ENCODE measurements at regions not wholly inside any gene's neighbourhood (a gene's known extent, or its start where the extent isn't known, plus 50 kb on each side); places are given as distances from the start of the nearest gene placed in this dataset.

- H3K27ac ChIP-seq (ENCODE audit: low read length), result no peak overlapping the region
- H3K4me3 ChIP-seq (ENCODE audit: low read depth in 1 of 2, low read length in 2 of 2), result no peak overlapping the region
Measured at GRCh38 chr13:31896427-31896826, 135.1 kb upstream of the FRY start.

DNA sequence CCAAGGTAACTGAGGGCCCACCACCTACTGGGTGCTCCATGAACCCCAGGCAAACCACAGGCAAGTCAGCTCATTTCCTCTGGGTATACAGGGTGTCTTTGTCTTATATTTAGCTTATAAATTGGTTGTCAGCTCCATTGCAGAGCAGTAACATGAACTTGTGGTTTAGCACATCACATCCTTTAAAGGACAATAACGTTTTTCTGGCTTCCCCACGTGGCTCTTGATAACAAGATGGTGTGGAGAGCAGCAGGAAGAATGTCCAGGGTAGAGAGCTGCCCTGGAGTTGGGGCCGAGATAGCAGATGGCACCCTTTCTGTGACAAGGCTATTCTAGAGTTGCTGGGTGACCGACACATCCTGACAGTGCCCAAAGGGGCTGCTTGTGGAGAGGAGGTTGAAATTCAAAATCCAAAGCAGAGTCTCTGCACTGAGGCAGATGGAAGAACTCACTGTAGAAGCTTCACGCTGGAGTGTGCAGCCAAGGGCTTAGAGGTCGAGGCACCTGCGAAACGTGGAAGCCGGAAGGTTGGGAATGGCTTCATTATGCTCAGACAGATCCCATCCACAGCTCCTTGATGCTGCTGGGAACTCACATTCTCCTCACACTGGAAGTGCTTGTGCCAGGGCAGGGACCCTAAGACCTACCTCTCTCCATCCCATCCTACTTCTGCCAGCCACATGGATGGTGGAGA is 133.0 kb upstream of the FRY start:
- H3K9me3 ChIP-seq (ENCODE audit: control insufficient read depth in 1 of 2, low read length in 2 of 2), result no peaks in the 10 kb centered on the region
- no peak overlapping the region for H3K27ac ChIP-seq (ENCODE audit: low read length)
- H3K36me3 ChIP-seq (ENCODE audit: control insufficient read depth in 1 of 2, insufficient read depth in 2 of 2, low read length in 2 of 2), result no peaks in the 10 kb centered on the region
- H3K27me3 ChIP-seq (ENCODE audit: low read depth, low read length), result no peaks in the 10 kb centered on the region
- no peak overlapping the region for H3K4me3 ChIP-seq (ENCODE audit: low read depth in 1 of 2, low read length in 2 of 2)
- H3K4me1 ChIP-seq (ENCODE audit: control insufficient read depth in 1 of 2, insufficient read depth in 2 of 2, low read length in 2 of 2), result no peaks in the 10 kb centered on the region

More at GRCh38 chr13:31896427-31896826, 135.1 kb upstream of the FRY start:
- no peaks in the 10 kb centered on the region for H3K27me3 ChIP-seq (ENCODE audit: low read depth, low read length)
- H3K9me3 ChIP-seq (ENCODE audit: control insufficient read depth in 1 of 2, low read length in 2 of 2), result no peaks in the 10 kb centered on the region
- H3K4me1 ChIP-seq (ENCODE audit: control insufficient read depth in 1 of 2, insufficient read depth in 2 of 2, low read length in 2 of 2), result no peaks in the 10 kb centered on the region
- no peaks in the 10 kb centered on the region for H3K36me3 ChIP-seq (ENCODE audit: control insufficient read depth in 1 of 2, insufficient read depth in 2 of 2, low read length in 2 of 2)

DNA sequence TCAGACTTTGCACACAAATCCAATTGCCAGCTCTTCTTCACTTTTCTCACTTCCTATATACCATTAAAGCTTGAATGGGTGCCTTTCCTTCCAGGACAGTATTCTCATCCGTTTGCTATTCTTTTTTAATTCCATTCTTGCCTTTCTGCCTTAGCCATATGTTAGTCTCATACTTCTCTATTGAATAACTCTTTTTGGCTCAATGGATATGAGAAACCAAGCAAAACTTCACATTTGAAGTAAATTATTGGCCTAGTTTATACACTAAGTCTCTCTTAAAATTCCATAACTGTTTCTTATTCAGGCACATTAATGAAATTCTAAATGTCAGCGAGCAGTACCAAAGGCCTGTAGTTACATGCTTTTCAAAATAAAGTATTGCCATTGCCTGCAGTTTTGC is 129.6 kb upstream of the FRY start:
- no peak overlapping the region for H3K4me3 ChIP-seq (ENCODE audit: low read depth in 1 of 2, low read length in 2 of 2)
- no peaks in the 10 kb centered on the region for H3K36me3 ChIP-seq (ENCODE audit: control insufficient read depth in 1 of 2, insufficient read depth in 2 of 2, low read length in 2 of 2)
- peaks cover 0 to 3% of the 10 kb centered on the region in 2 donors for H3K4me1 ChIP-seq (ENCODE audit: control insufficient read depth in 1 of 2, insufficient read depth in 2 of 2, low read length in 2 of 2)
- H3K27ac ChIP-seq (ENCODE audit: low read length), result no peak overlapping the region
- H3K27me3 ChIP-seq (ENCODE audit: low read depth, low read length), result no peaks in the 10 kb centered on the region
- H3K9me3 ChIP-seq (ENCODE audit: control insufficient read depth in 1 of 2, low read length in 2 of 2), result no peaks in the 10 kb centered on the region

DNA sequence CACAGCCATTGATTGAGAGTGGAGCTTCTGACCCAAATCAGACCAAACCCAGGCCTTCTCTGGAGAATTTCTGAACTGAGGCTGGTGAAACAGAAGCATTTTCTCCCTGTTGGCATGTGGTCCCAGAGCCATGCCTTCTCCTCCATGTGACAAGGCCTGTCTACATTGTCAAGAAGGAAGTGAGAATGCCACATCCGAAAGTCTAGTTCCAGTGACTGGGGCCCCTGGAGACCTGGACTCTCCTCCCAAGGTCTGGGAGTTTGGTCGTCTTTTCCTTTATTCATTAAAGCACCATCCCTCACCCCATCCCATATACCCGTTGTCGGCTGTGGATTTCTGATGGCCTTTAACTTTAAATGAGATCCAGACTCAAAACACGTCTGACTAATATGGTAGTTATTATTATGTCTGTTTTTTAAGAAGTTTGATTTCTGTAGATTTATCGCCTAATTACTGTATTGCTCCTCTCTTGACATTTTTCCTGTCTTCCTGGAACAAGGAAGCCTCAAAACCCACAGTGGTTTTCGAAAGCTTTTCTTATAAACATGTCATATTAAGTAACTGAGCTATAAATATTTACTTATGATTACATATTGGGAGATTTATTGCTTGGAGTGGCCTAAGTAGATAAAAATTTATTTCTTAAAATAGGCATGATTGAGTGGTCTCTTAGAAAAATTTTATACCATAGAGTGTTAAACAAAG is 128.3 kb upstream of the FRY start:
- Histone ChIP-seq H3K27me3 (ENCODE audit: low read depth, low read length) (no peaks in the 10 kb centered on the region), H3K36me3 (ENCODE audit: control insufficient read depth in 1 of 2, insufficient read depth in 2 of 2, low read length in 2 of 2) (no peaks in the 10 kb centered on the region), H3K9me3 (ENCODE audit: control insufficient read depth in 1 of 2, low read length in 2 of 2) (no peaks in the 10 kb centered on the region), H3K27ac (ENCODE audit: low read length) (no peak overlapping the region), H3K4me3 (ENCODE audit: low read depth in 1 of 2, low read length in 2 of 2) (no peak overlapping the region), H3K4me1 (ENCODE audit: control insufficient read depth in 1 of 2, insufficient read depth in 2 of 2, low read length in 2 of 2) (peaks cover 0 to 3% of the 10 kb centered on the region in 2 donors)

DNA sequence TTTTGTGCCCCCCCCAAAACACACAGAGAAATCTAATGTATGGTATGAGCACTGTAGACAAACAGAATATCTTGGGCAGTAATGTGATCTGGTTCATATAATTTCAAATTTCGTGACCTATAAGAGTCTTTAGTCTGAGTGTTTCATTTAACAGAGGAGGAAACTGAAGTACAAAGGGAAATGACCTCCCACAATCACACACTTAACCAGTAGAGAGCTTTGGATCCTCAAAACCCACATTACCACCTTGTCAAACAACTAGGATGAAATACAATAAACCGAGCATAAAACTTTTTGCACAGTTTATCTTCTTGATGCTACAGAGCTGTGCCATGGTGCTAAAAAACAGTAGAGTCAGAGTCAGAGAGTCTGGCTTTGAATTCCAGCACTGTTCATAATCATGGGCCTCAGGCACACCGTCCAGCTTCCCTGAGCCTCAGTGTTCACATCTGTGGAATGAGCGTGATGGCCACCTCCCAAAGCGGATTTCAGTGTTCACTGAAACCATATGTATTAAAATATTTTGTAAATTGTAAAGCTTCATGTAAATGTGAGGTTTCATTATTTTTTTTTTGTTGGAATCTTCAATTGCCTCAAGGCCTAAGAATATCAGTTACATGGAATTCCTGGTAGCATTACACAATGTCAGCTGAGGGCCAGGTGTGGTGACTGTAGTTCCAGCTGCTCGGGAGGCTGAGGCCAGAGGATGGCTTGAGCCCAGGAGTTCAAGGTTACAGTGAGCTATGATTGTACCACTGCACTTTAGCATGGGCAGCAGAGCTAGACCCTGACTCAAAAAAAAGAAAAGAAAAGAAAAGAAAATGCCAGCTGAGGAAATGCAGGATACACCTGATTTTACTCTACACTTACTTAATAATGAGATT is 126.4 kb upstream of the FRY start:
- Histone ChIP-seq H3K4me1 (ENCODE audit: control insufficient read depth in 1 of 2, insufficient read depth in 2 of 2, low read length in 2 of 2) (peaks cover 0 to 15% of the 10 kb centered on the region in 2 donors), H3K4me3 (ENCODE audit: low read depth in 1 of 2, low read length in 2 of 2) (no peak overlapping the region), H3K27me3 (ENCODE audit: low read depth, low read length) (no peaks in the 10 kb centered on the region), H3K9me3 (ENCODE audit: control insufficient read depth in 1 of 2, low read length in 2 of 2) (no peaks in the 10 kb centered on the region), H3K27ac (ENCODE audit: low read length) (no peak overlapping the region), H3K36me3 (ENCODE audit: control insufficient read depth in 1 of 2, insufficient read depth in 2 of 2, low read length in 2 of 2) (no peaks in the 10 kb centered on the region)

DNA sequence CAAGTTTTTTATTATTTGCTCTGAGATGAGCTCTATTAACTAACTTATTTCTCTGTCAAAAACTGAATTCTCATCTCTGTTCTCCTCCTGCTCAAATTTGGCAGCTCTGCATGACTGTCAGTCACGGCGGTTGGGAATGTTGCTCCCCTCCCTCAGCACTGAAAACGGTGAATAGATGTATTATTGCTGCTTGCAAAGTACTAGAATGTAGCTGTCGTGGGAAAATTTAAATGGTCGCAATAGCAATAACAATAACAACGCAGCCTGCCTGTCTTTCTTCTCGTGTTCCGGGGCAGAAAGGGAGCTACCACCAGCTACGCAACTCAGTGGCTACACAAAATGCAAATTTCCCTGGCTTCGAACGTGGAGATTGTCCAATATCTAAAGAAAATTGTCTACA is 125.6 kb upstream of the FRY start:
- Histone ChIP-seq H3K27me3 (ENCODE audit: low read depth, low read length) (no peaks in the 10 kb centered on the region), H3K27ac (ENCODE audit: low read length) (no peak overlapping the region), H3K36me3 (ENCODE audit: control insufficient read depth in 1 of 2, insufficient read depth in 2 of 2, low read length in 2 of 2) (no peaks in the 10 kb centered on the region), H3K9me3 (ENCODE audit: control insufficient read depth in 1 of 2, low read length in 2 of 2) (no peaks in the 10 kb centered on the region), H3K4me1 (ENCODE audit: control insufficient read depth in 1 of 2, insufficient read depth in 2 of 2, low read length in 2 of 2) (peaks cover 0 to 15% of the 10 kb centered on the region in 2 donors), H3K4me3 (ENCODE audit: low read depth in 1 of 2, low read length in 2 of 2) (no peak overlapping the region)

- Histone ChIP-seq H3K27ac (ENCODE audit: low read length) (no peak overlapping the region), H3K27me3 (ENCODE audit: low read depth, low read length) (no peaks in the 10 kb centered on the region), H3K9me3 (ENCODE audit: control insufficient read depth in 1 of 2, low read length in 2 of 2) (no peaks in the 10 kb centered on the region), H3K4me3 (ENCODE audit: low read depth in 1 of 2, low read length in 2 of 2) (no peak overlapping the region), H3K36me3 (ENCODE audit: control insufficient read depth in 1 of 2, insufficient read depth in 2 of 2, low read length in 2 of 2) (no peaks in the 10 kb centered on the region), H3K4me1 (ENCODE audit: control insufficient read depth in 1 of 2, insufficient read depth in 2 of 2, low read length in 2 of 2) (peaks cover 0 to 15% of the 10 kb centered on the region in 2 donors)
Measured at GRCh38 chr13:31908696-31909411, 122.7 kb upstream of the FRY start.

DNA sequence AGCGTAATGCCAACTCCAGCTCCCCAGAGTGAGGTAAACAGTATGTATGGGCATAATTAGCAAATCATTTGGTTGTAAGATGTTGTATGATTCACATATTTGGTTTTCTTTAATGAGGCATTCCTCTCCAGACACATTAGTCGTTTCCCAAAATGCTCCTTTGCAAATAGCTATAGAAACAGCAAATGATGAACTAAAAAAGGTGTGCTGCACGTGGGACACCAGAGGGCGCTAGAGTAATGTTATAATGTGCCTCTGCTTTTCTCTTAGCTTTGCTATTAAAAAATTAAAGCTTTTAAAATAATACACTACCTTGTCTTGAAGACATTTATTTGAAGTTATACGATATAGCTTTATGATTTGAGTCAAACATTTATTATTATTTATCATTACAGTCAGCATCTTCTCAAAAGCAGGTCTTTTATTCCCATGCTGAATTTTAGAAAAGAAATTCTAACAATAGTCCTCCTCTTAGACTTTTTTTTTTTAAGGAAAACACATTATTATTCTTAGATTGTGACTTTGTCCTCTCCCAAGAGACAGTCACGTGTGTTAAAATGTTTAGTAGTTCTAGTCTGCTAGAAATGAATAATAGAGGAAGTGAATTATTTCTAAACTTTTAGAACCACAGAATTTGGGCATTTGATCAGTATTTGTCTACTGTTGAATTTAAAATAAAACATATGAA is 121.6 kb upstream of the FRY start:
- peaks cover 0 to 15% of the 10 kb centered on the region in 2 donors for H3K4me1 ChIP-seq (ENCODE audit: control insufficient read depth in 1 of 2, insufficient read depth in 2 of 2, low read length in 2 of 2)
- no peaks in the 10 kb centered on the region for H3K27me3 ChIP-seq (ENCODE audit: low read depth, low read length)
- H3K36me3 ChIP-seq (ENCODE audit: control insufficient read depth in 1 of 2, insufficient read depth in 2 of 2, low read length in 2 of 2), result no peaks in the 10 kb centered on the region
- no peaks in the 10 kb centered on the region for H3K9me3 ChIP-seq (ENCODE audit: control insufficient read depth in 1 of 2, low read length in 2 of 2)
- H3K27ac ChIP-seq (ENCODE audit: low read length), result no peak overlapping the region
- no peak overlapping the region for H3K4me3 ChIP-seq (ENCODE audit: low read depth in 1 of 2, low read length in 2 of 2)

- H3K27ac ChIP-seq (ENCODE audit: low read length), result no peak overlapping the region
- H3K9me3 ChIP-seq (ENCODE audit: control insufficient read depth in 1 of 2, low read length in 2 of 2), result no peaks in the 10 kb centered on the region
- H3K36me3 ChIP-seq (ENCODE audit: control insufficient read depth in 1 of 2, insufficient read depth in 2 of 2, low read length in 2 of 2), result no peaks in the 10 kb centered on the region
- H3K4me1 ChIP-seq (ENCODE audit: control insufficient read depth in 1 of 2, insufficient read depth in 2 of 2, low read length in 2 of 2), result peaks cover 0 to 12% of the 10 kb centered on the region in 2 donors
- H3K27me3 ChIP-seq (ENCODE audit: low read depth, low read length), result no peaks in the 10 kb centered on the region
- no peak overlapping the region for H3K4me3 ChIP-seq (ENCODE audit: low read depth in 1 of 2, low read length in 2 of 2)
Measured at GRCh38 chr13:31910633-31911032, 120.9 kb upstream of the FRY start.

GRCh38 chr13:31912647-31913401 is 118.8 kb upstream of the FRY start:
- Histone ChIP-seq H3K36me3 (ENCODE audit: control insufficient read depth in 1 of 2, insufficient read depth in 2 of 2, low read length in 2 of 2) (no peaks in the 10 kb centered on the region), H3K27ac (ENCODE audit: low read length) (no peak overlapping the region), H3K27me3 (ENCODE audit: low read depth, low read length) (no peaks in the 10 kb centered on the region), H3K4me1 (ENCODE audit: control insufficient read depth in 1 of 2, insufficient read depth in 2 of 2, low read length in 2 of 2) (peaks cover 0 to 12% of the 10 kb centered on the region in 2 donors), H3K9me3 (ENCODE audit: control insufficient read depth in 1 of 2, low read length in 2 of 2) (no peaks in the 10 kb centered on the region), H3K4me3 (ENCODE audit: low read depth in 1 of 2, low read length in 2 of 2) (no peak overlapping the region)
